CD4-positive, alpha-beta T cell (primary cell): ENCODE measurements at regions not wholly inside any gene's neighbourhood (a gene's known extent, or its start where the extent isn't known, plus 50 kb on each side); places are given as distances from the start of the nearest gene placed in this dataset.
"Not testable (repeated sequence)": the region's sequence is repeated elsewhere in the genome, so short reads cannot be mapped to it uniquely, and the experiment has no call there.

ENCODE experiments used
- ATAC-seq: fragments of 200-7000 bp; cut with Tn5 transposase; one replicate; pipeline ENCODE4 v1.10.0; 2022; ENCODE audit warnings: mild to moderate bottlenecking; ENCODE audit not compliant: poor library complexity
- CTCF ChIA-PET: fragments of 350-600 bp; sonication (Branson Sonifier 250); formaldehyde crosslinking; loops from one replicate; lab custom pipeline; 2021; ENCODE audit warnings: antibody characterized with exemption, inconsistent platforms; lab: Charles Lee
- POLR2A ChIA-PET: fragments of 350-600 bp; sonication (Branson Sonifier 250); formaldehyde crosslinking; loops from one replicate; lab custom pipeline; 2021; ENCODE audit warnings: antibody characterized with exemption, inconsistent platforms; lab: Charles Lee
- DNase-seq, 14 experiments: peaks; one replicate each; pipeline ENCODE4 v3.0.0-alpha.2; 2013 to 2020; ENCODE audit warnings: mixed read lengths in 2 of 14
- H3K27ac ChIP-seq, 2 donors: one replicate each; pipeline versions ENCODE4 v1.5.1 to v1.7.0; 2013; ENCODE audit warnings: low read length in 2 of 2, low read depth in 1 of 2, mild to moderate bottlenecking in 1 of 2
- H3K27me3 ChIP-seq, 2 experiments: 1 replicate in 1 of 2; 2 replicates in 1 of 2; pipeline versions ENCODE4 v1.6.1 to v1.7.0; 2013; ENCODE audit warnings: low read length in 2 of 2, control low read depth in 1 of 2, mild to moderate bottlenecking in 1 of 2, moderate library complexity in 1 of 2; ENCODE audit not compliant: insufficient read depth in 2 of 2, control insufficient read depth in 1 of 2
- H3K36me3 ChIP-seq: one replicate; pipeline ENCODE4 v1.6.1; 2013; ENCODE audit warnings: low read length, control low read depth; ENCODE audit not compliant: insufficient read depth
- H3K4me1 ChIP-seq: one replicate; pipeline ENCODE4 v1.6.1; 2013; ENCODE audit warnings: low read length, control low read depth; ENCODE audit not compliant: insufficient read depth
- H3K4me3 ChIP-seq: one replicate; pipeline ENCODE4 v1.5.1; 2013; ENCODE audit warnings: mild to moderate bottlenecking, low read length, moderate library complexity
- H3K9me3 ChIP-seq, 2 experiments: 1 replicate in 1 of 2; 2 replicates in 1 of 2; pipeline versions ENCODE4 v1.6.1 to v1.7.0; 2013; ENCODE audit warnings: low read length in 2 of 2, mild to moderate bottlenecking in 2 of 2, control low read depth in 1 of 2, moderate library complexity in 1 of 2; ENCODE audit not compliant: control insufficient read depth in 1 of 2, insufficient read depth in 1 of 2
- H3K27ac Mint-ChIP-seq: one replicate; pipeline ENCODE4 v1.8.0; 2020; ENCODE audit warnings: mixed read lengths
- H3K27me3 Mint-ChIP-seq: one replicate; pipeline ENCODE4 v1.8.0; 2021; ENCODE audit warnings: mixed read lengths
- H3K36me3 Mint-ChIP-seq: one replicate; pipeline ENCODE4 v1.8.0; 2021; ENCODE audit warnings: low read depth, mixed read lengths
- H3K4me1 Mint-ChIP-seq: one replicate; pipeline ENCODE4 v1.8.0; 2021; ENCODE audit warnings: low read depth, mixed read lengths
- H3K4me3 Mint-ChIP-seq: one replicate; pipeline ENCODE4 v1.8.0; 2020; ENCODE audit warnings: mild to moderate bottlenecking, mixed read lengths
- H3K9me3 Mint-ChIP-seq: one replicate; pipeline ENCODE4 v1.8.0; 2020; ENCODE audit warnings: mixed read lengths
- CTCF ChIP-seq: fragments of 200-600 bp; IDR thresholded peaks from one replicate; pipeline ENCODE4 v1.8.0; 2022; ENCODE audit warnings: antibody characterized with exemption, mild to moderate bottlenecking
- intact Hi-C, 2 experiments: fragments of 100-400 bp; cut with DNase I in 1 of 2; cut with micrococcal nuclease in 1 of 2; formaldehyde crosslinking; loops; one replicate each; pipeline versions ENCODE4 v1.15.1 to v1.9.0; 2023 to 2025; cut with DNase I, micrococcal nuclease

GRCh38 chr10:27344568-27345454, 104.2 kb upstream of the ACBD5 start:
- no peaks in the 10 kb centered on the region for H3K4me1 Mint-ChIP-seq
- H3K4me3 Mint-ChIP-seq: no peak overlapping the region
- H3K9me3 Mint-ChIP-seq: no peaks in the 10 kb centered on the region
- ChIA-PET CTCF (interaction anchor here (1.7 kb wide), 1 partner anchor 11 kb away, joined by 4 read pairs; no protein-coding TSS in a partner anchor), POLR2A (no interaction called here)
- DNase-seq (no peak), ATAC-seq (no peak)
- no peak overlapping the region for H3K27ac Mint-ChIP-seq
- no peak for TF ChIP-seq CTCF
- Histone ChIP-seq H3K27ac (no peak overlapping the region), H3K4me1 (no peaks in the 10 kb centered on the region), H3K9me3 (no peaks in the 10 kb centered on the region), H3K36me3 (no peaks in the 10 kb centered on the region), H3K27me3 (peaks cover 0 to 6% of the 10 kb centered on the region in 2 experiments), H3K4me3 (no peak overlapping the region)
- intact Hi-C loops: no loop called here
- H3K27me3 Mint-ChIP-seq: peaks cover 15% of the 10 kb centered on the region
- H3K36me3 Mint-ChIP-seq: no peaks in the 10 kb centered on the region

GRCh38 chr10:27341001-27341400, 100.4 kb upstream of the ACBD5 start:
- ATAC-seq (no peak), DNase-seq (no peak)
- H3K36me3 ChIP-seq: no peaks in the 10 kb centered on the region
- ChIA-PET POLR2A (no interaction called here), CTCF (no interaction called here)
- H3K27ac ChIP-seq: no peak overlapping the region
- no peak overlapping the region for H3K4me3 Mint-ChIP-seq
- TF ChIP-seq CTCF: no peak
- H3K4me1 Mint-ChIP-seq: no peaks in the 10 kb centered on the region
- no peaks in the 10 kb centered on the region for H3K4me1 ChIP-seq
- no peaks in the 10 kb centered on the region for H3K9me3 Mint-ChIP-seq
- H3K27ac Mint-ChIP-seq: no peak overlapping the region
- H3K9me3 ChIP-seq: no peaks in the 10 kb centered on the region
- no peak overlapping the region for H3K4me3 ChIP-seq
- H3K36me3 Mint-ChIP-seq: no peaks in the 10 kb centered on the region
- intact Hi-C loops: loop anchor here in 1 of 2 experiments (2.0 kb wide), 1 partner anchor 26 kb away; no protein-coding TSS in a partner anchor
- H3K27me3 Mint-ChIP-seq: peaks cover under 1% of the 10 kb centered on the region
- peaks cover 0 to 2% of the 10 kb centered on the region in 2 experiments for H3K27me3 ChIP-seq

- H3K4me1 ChIP-seq, H3K36me3 Mint-ChIP-seq, H3K4me3 ChIP-seq, H3K36me3 ChIP-seq, H3K27ac ChIP-seq, H3K4me1 Mint-ChIP-seq, ATAC-seq, CTCF ChIA-PET, POLR2A ChIA-PET, H3K27ac Mint-ChIP-seq, H3K9me3 Mint-ChIP-seq, H3K27me3 ChIP-seq, H3K4me3 Mint-ChIP-seq, H3K27me3 Mint-ChIP-seq, DNase-seq, intact Hi-C loops, H3K9me3 ChIP-seq: not testable (repeated sequence)
Measured at GRCh38 chr10:27335246-27335645, 94.6 kb upstream of the ACBD5 start.
